ENCODE measurements at regions not wholly inside any gene's neighbourhood (a gene's known extent, or its start where the extent isn't known, plus 50 kb on each side); places are given as distances from the start of the nearest gene placed in this dataset.

GRCh38 chr17:79201119-79201518 lies 126.5 kb downstream of the ENGASE start:
- ATAC-seq (no peak; a peak in 2 of 6 replicates), FAIRE-seq (no peak), DNase-seq (ENCODE audit: low read depth in 1 of 2, low spot score in 1 of 2) (no peak)
- no peak overlapping the region; the same call in 2 of the 3 replicates for H3K4me2 ChIP-seq
- POLR2A ChIA-PET, result no interaction called here
- H3K4me3 ChIP-seq, result no peak overlapping the region
- CTCF ChIA-PET, result interaction anchor here (0.7 to 3.2 kb wide), 6 partner anchors 13 to 191 kb away, joined by 3 to 23 read pairs (median 3); no protein-coding TSS in a partner anchor
- TF ChIP-seq HOXB13 (CRISPR knock-in tag; IDR thresholded peaks at IDR 0.05; ENCODE audit: low read depth) (no peak), NR3C1 (IDR thresholded peaks at IDR 0.05) (no peak), PHF8 (IDR thresholded peaks at IDR 0.05; ENCODE audit: borderline replicate concordance, low read depth) (no peak), HOXA7 (CRISPR knock-in tag; IDR thresholded peaks at IDR 0.05) (no peak), PBX3 (IDR thresholded peaks at IDR 0.05) (no peak), MAZ (IDR thresholded peaks at IDR 0.05; ENCODE audit: borderline replicate concordance, low read depth, low read length) (no peak), CHD2 (IDR thresholded peaks at IDR 0.05; ENCODE audit: low read length, partially characterized antibody) (no peak), NFE2L2 (conservative IDR thresholded peaks at IDR 0.05; ENCODE audit: low read length) (no peak), EP300 (IDR thresholded peaks at IDR 0.05) (no peak), FOXS1 (CRISPR knock-in tag; IDR thresholded peaks at IDR 0.05) (no peak), HMGXB4 (CRISPR knock-in tag; IDR thresholded peaks at IDR 0.05; ENCODE audit: borderline replicate concordance) (no peak), CBX2 (IDR thresholded peaks at IDR 0.05; ENCODE audit: borderline replicate concordance, low read depth) (no peak)
- H3K9me3 ChIP-seq, result peaks cover 3% of the 10 kb centered on the region; the same call in 1 of the 3 replicates
- no peak overlapping the region for H3K27ac ChIP-seq
- peaks cover 15% of the 10 kb centered on the region; the same call in 2 of the 3 replicates for H3K4me1 ChIP-seq
- 84% methylated on average over 6 of the region's 6 CpGs for WGBS (ENCODE audit: missing lambda C conversion rate)

GRCh38 chr17:79196913-79197312 lies 122.3 kb downstream of the ENGASE start:
- ATAC-seq (no peak), DNase-seq (ENCODE audit: low read depth in 1 of 2, low spot score in 1 of 2) (no peak), FAIRE-seq (no peak)
- Histone ChIP-seq H3K4me3 (no peak overlapping the region), H3K27ac (no peak overlapping the region), H3K9me3 (no peaks in the 10 kb centered on the region), H3K4me1 (peaks cover 7% of the 10 kb centered on the region; the same call in 2 of the 3 replicates), H3K4me2 (no peak overlapping the region)
- ChIA-PET POLR2A (no interaction called here), CTCF (interaction anchor here (1.3 to 3.0 kb wide), 3 partner anchors 10 to 195 kb away, joined by 4 to 19 read pairs (median 10); no protein-coding TSS in a partner anchor)
- no peak for TF ChIP-seq ATOH8 (CRISPR knock-in tag; IDR thresholded peaks at IDR 0.05; ENCODE audit: low read depth)
- TF ChIP-seq CBX8 (IDR thresholded peaks at IDR 0.05), result no peak
- TF ChIP-seq ESRRA (IDR thresholded peaks at IDR 0.05; ENCODE audit: borderline replicate concordance, low read length), result no peak
- TF ChIP-seq GATA3 (IDR thresholded peaks at IDR 0.05; ENCODE audit: borderline replicate concordance), result no peak
- no peak for TF ChIP-seq USF2 (IDR thresholded peaks at IDR 0.05)
- TF ChIP-seq FOSB (CRISPR knock-in tag; IDR thresholded peaks at IDR 0.05), result no peak
- no peak for TF ChIP-seq MAFK (IDR thresholded peaks at IDR 0.05; ENCODE audit: partially characterized antibody)
- no peak for TF ChIP-seq HOXA7 (CRISPR knock-in tag; IDR thresholded peaks at IDR 0.05)
- no peak for TF ChIP-seq ZSCAN20 (CRISPR knock-in tag; IDR thresholded peaks at IDR 0.05)
- TF ChIP-seq RCOR1 (IDR thresholded peaks at IDR 0.05; ENCODE audit: low read depth, low read length), result no peak
- no peak for TF ChIP-seq E2F6 (IDR thresholded peaks at IDR 0.05; ENCODE audit: borderline replicate concordance, low read depth)
- no peak for TF ChIP-seq MYC (IDR thresholded peaks at IDR 0.05; ENCODE audit: borderline replicate concordance, low read length)
- no peak for TF ChIP-seq EHF (CRISPR knock-in tag; IDR thresholded peaks at IDR 0.05)
- TF ChIP-seq EP300 (IDR thresholded peaks at IDR 0.05), result no peak
- TF ChIP-seq CHD2 (IDR thresholded peaks at IDR 0.05; ENCODE audit: low read length, partially characterized antibody), result no peak
- 70% methylated on average over 9 of the region's 10 CpGs for WGBS (ENCODE audit: missing lambda C conversion rate)

All from A549 (cell line).